ENCODE measurements at regions not wholly inside any gene's neighbourhood (a gene's known extent, or its start where the extent isn't known, plus 50 kb on each side); places are given as distances from the start of the nearest gene placed in this dataset.

- in situ Hi-C loops (cut with HindIII; ENCODE audit: low sequenced_read_pairs): no loop called here
- no peak for TF ChIP-seq CTCF (IDR thresholded peaks at IDR 0.05; ENCODE audit: low read depth, low read length, missing control alignments)
- no peak overlapping the region for H3K4me3 ChIP-seq (ENCODE audit: low read depth, low read length)
- no peak for DNase-seq (ENCODE audit: low read depth)
These were observed 57.5 kb upstream of the PRR23E start for GRCh38 chr3:127135241-127136023.

GRCh38 chr3:127136024-127136600 lies 56.8 kb upstream of the PRR23E start:
- in situ Hi-C loops (cut with HindIII; ENCODE audit: low sequenced_read_pairs): no loop called here
- no peak for DNase-seq (ENCODE audit: low read depth)
- H3K4me3 ChIP-seq (ENCODE audit: low read depth, low read length): no peak overlapping the region
- no peak for TF ChIP-seq CTCF (IDR thresholded peaks at IDR 0.05; ENCODE audit: low read depth, low read length, missing control alignments)

GRCh38 chr3:127136706-127137105 lies 56.2 kb upstream of the PRR23E start:
- DNase-seq (ENCODE audit: low read depth): no peak
- H3K4me3 ChIP-seq (ENCODE audit: low read depth, low read length): no peak overlapping the region
- in situ Hi-C loops (cut with HindIII; ENCODE audit: low sequenced_read_pairs): no loop called here
- no peak for TF ChIP-seq CTCF (IDR thresholded peaks at IDR 0.05; ENCODE audit: low read depth, low read length, missing control alignments)

GRCh38 chr3:127137113-127137512 lies 55.8 kb upstream of the PRR23E start:
- no peak for TF ChIP-seq CTCF (IDR thresholded peaks at IDR 0.05; ENCODE audit: low read depth, low read length, missing control alignments)
- in situ Hi-C loops (cut with HindIII; ENCODE audit: low sequenced_read_pairs): no loop called here
- H3K4me3 ChIP-seq (ENCODE audit: low read depth, low read length): no peak overlapping the region
- no peak for DNase-seq (ENCODE audit: low read depth)

- in situ Hi-C loops (cut with HindIII; ENCODE audit: low sequenced_read_pairs): no loop called here
- H3K4me3 ChIP-seq (ENCODE audit: low read depth, low read length): no peak overlapping the region
- DNase-seq (ENCODE audit: low read depth): no peak
- no peak for TF ChIP-seq CTCF (IDR thresholded peaks at IDR 0.05; ENCODE audit: low read depth, low read length, missing control alignments)
These were observed 55.0 kb upstream of the PRR23E start for GRCh38 chr3:127137757-127138536.

- in situ Hi-C loops (cut with HindIII; ENCODE audit: low sequenced_read_pairs): no loop called here
- no peak for DNase-seq (ENCODE audit: low read depth)
- TF ChIP-seq CTCF (IDR thresholded peaks at IDR 0.05; ENCODE audit: low read depth, low read length, missing control alignments): no peak
- no peak overlapping the region for H3K4me3 ChIP-seq (ENCODE audit: low read depth, low read length)
These were observed 53.1 kb upstream of the PRR23E start for GRCh38 chr3:127139601-127140500.

Data from astrocyte of the cerebellum (primary cell).